ENCODE measurements at regions not wholly inside any gene's neighbourhood (a gene's known extent, or its start where the extent isn't known, plus 50 kb on each side); places are given as distances from the start of the nearest gene placed in this dataset.

DNA sequence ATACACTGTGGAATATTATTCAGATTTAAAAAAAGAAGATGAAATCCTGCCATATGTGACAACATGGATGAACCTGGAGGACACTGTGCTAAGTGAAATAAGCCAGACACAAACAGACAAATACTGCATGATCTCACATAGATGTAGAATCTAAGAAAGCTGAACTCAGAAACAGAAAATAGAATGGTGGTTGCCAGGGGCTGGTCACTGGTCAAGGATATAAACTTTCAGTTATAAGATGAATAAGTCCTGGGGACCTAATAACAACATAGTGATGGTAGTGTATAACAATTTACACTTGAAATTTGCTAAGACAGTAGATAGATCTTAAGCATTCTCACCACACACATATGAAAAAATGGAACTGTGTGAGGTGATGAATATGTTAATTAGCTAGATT lies 161.3 kb upstream of the TMCC3 start:
- TF ChIP-seq, protein P1, sequence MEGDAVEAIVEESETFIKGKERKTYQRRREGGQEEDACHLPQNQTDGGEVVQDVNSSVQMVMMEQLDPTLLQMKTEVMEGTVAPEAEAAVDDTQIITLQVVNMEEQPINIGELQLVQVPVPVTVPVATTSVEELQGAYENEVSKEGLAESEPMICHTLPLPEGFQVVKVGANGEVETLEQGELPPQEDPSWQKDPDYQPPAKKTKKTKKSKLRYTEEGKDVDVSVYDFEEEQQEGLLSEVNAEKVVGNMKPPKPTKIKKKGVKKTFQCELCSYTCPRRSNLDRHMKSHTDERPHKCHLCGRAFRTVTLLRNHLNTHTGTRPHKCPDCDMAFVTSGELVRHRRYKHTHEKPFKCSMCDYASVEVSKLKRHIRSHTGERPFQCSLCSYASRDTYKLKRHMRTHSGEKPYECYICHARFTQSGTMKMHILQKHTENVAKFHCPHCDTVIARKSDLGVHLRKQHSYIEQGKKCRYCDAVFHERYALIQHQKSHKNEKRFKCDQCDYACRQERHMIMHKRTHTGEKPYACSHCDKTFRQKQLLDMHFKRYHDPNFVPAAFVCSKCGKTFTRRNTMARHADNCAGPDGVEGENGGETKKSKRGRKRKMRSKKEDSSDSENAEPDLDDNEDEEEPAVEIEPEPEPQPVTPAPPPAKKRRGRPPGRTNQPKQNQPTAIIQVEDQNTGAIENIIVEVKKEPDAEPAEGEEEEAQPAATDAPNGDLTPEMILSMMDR (IDR thresholded peaks at IDR 0.05; ENCODE audit: extremely low read depth in 1 of 2, insufficient read depth in 1 of 2, low read depth in 1 of 2, low read length in 2 of 2): no peak
- TF ChIP-seq POLR2A (IDR thresholded peaks at IDR 0.05; ENCODE audit: low read depth, low read length) (no peak), EZH2 (IDR thresholded peaks at IDR 0.05; ENCODE audit: borderline replicate concordance, low read depth, low read length, severe bottlenecking) (no peak)
